ENCODE measurements at regions not wholly inside any gene's neighbourhood (a gene's known extent, or its start where the extent isn't known, plus 50 kb on each side); places are given as distances from the start of the nearest gene placed in this dataset.
"Not testable (repeated sequence)": the region's sequence is repeated elsewhere in the genome, so short reads cannot be mapped to it uniquely, and the experiment has no call there.

DNA sequence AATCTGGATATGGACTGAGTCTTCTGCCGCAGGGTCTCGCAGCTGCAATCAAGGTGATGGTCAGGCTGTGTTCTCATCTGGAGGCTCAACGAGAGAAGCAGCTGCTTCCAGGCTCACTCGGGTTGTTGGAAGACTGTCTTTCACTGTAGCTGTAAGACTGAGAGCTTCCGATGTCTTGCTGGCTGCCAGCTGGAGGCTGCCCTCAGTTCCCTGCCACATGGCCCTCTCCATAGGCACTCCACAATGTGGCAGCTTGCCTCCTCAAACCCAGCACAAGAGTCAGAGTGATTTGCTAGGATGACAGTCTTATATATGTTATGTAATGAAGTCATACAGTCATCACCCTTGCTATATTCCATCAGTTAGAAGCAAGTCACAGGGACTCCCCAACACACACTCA is 290.5 kb upstream of the CDYL start:
- H4K20me1 ChIP-seq, result no peaks in the 10 kb centered on the region
- no peak overlapping the region for H3K27ac ChIP-seq
- H3K4me2 ChIP-seq, result no peak overlapping the region
- no peaks in the 10 kb centered on the region for H3K27me3 ChIP-seq
- no peak overlapping the region for H3K4me3 ChIP-seq
- peaks cover 0 to 4% (median 0%) of the 10 kb centered on the region in 11 experiments; a peak in 1 of 22 replicates for H3K36me3 ChIP-seq
- H3K9ac ChIP-seq, result no peak overlapping the region
- no peak for TF ChIP-seq Cebpa-rat (IDR thresholded peaks at IDR 0.05)
- peaks cover 49 to 90% (median 79%) of the 10 kb centered on the region in 11 experiments for H3K9me3 ChIP-seq (replicated peaks in 1 of 11)
- H3K4me1 ChIP-seq, result peaks cover 0 to 7% (median 5%) of the 10 kb centered on the region in 10 experiments; a peak in 7 of 20 replicates

GRCh38 chr6:4482461-4482860 is 293.7 kb upstream of the CDYL start:
- H3K9me3 ChIP-seq (replicated peaks in 1 of 11), result peaks cover 22 to 57% (median 46%) of the 10 kb centered on the region in 11 experiments
- H3K4me2 ChIP-seq, result peak overlapping the region in 3 of 11 experiments; percentile 2 to 31 (median 23); a peak in 3 of 22 replicates
- no peak overlapping the region for H3K9ac ChIP-seq
- peak overlapping the region in 1 of 10 experiments; percentile 19; a peak in 1 of 20 replicates for H3K4me3 ChIP-seq
- H3K36me3 ChIP-seq, result no peaks in the 10 kb centered on the region
- no peaks in the 10 kb centered on the region for H4K20me1 ChIP-seq
- TF ChIP-seq Cebpa-rat (IDR thresholded peaks at IDR 0.05), result no peak
- no peaks in the 10 kb centered on the region for H3K27me3 ChIP-seq
- H3K4me1 ChIP-seq, result peaks cover 0 to 7% (median 5%) of the 10 kb centered on the region in 10 experiments; a peak in 7 of 20 replicates
- no peak overlapping the region for H3K27ac ChIP-seq

GRCh38 chr6:4480788-4481735 is 295.1 kb upstream of the CDYL start:
- no peaks in the 10 kb centered on the region for H3K27me3 ChIP-seq
- TF ChIP-seq Cebpa-rat (IDR thresholded peaks at IDR 0.05), result no peak
- H3K9ac ChIP-seq, result no peak overlapping the region
- H3K36me3 ChIP-seq, result no peaks in the 10 kb centered on the region
- H3K4me3 ChIP-seq, result no peak overlapping the region
- peaks cover 11 to 43% (median 34%) of the 10 kb centered on the region in 11 experiments for H3K9me3 ChIP-seq (replicated peaks in 1 of 11)
- no peak overlapping the region for H3K4me2 ChIP-seq
- no peaks in the 10 kb centered on the region for H4K20me1 ChIP-seq
- no peak overlapping the region for H3K27ac ChIP-seq
- peaks cover 0 to 7% (median 5%) of the 10 kb centered on the region in 10 experiments; a peak in 7 of 20 replicates for H3K4me1 ChIP-seq

- H3K9ac ChIP-seq, result no peak overlapping the region
- TF ChIP-seq Cebpa-rat (IDR thresholded peaks at IDR 0.05), result no peak
- H3K27ac ChIP-seq, result no peak overlapping the region
- H3K4me3 ChIP-seq, result no peak overlapping the region
- H3K4me1 ChIP-seq, result peaks cover 0 to 7% (median 5%) of the 10 kb centered on the region in 10 experiments; a peak in 7 of 20 replicates
- H3K27me3 ChIP-seq, result no peaks in the 10 kb centered on the region
- H3K9me3 ChIP-seq (replicated peaks in 1 of 11), result peaks cover 12 to 17% (median 14%) of the 10 kb centered on the region in 11 experiments
- no peak overlapping the region for H3K4me2 ChIP-seq
- H4K20me1 ChIP-seq, result no peaks in the 10 kb centered on the region
- H3K36me3 ChIP-seq, result no peaks in the 10 kb centered on the region
Observed at GRCh38 chr6:4478098-4478497, 298.1 kb upstream of the CDYL start.

GRCh38 chr6:4474810-4475209 is 301.4 kb upstream of the CDYL start:
- Histone ChIP-seq H3K4me2 (no peak overlapping the region), H3K9me3 (replicated peaks in 1 of 11) (peaks cover 32 to 36% (median 34%) of the 10 kb centered on the region in 11 experiments)

DNA sequence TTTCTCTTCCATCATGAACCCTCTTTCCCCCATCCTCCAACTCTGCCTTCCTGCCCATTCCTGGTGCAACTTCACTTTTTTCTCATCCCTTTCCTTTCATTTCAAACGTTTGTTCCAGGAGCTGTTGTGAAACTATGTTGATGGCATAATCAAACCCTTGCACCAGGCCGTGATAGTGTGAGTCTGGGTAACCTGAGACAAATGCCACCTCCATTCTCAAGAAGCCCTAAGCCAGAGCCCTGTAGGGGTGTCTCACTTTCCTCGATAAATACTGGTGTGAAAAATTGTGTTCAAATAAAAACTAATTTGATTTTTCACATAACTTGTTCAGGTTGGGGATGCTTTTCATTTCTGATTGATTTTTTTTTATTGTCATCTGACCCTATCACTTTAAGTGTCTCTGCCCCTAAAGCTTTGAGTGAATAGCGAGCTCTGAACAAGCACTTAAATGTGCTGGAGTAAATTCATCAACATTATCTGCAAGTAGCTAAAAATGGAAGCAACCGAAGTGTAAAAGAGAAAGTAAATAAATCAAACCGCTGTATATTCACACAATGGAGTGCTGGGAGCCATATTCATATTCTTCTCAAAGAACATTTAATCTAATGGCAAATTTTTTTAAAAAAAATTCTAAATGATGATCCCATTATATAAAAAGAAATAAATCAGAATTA is 303.1 kb upstream of the CDYL start:
- Histone ChIP-seq H3K4me2 (no peak overlapping the region), H3K36me3 (peaks cover 0 to 5% (median 0%) of the 10 kb centered on the region in 11 experiments; a peak in 2 of 22 replicates), H3K27me3 (no peaks in the 10 kb centered on the region), H3K9me3 (replicated peaks in 1 of 11) (peaks cover 32 to 43% (median 39%) of the 10 kb centered on the region in 11 experiments), H3K27ac (no peak overlapping the region), H4K20me1 (no peaks in the 10 kb centered on the region), H3K4me1 (no peaks in the 10 kb centered on the region), H3K9ac (no peak overlapping the region), H3K4me3 (no peak overlapping the region)
- no peak for TF ChIP-seq Cebpa-rat (IDR thresholded peaks at IDR 0.05)

More at GRCh38 chr6:4474810-4475209, 301.4 kb upstream of the CDYL start:
- Histone ChIP-seq H3K27ac (no peak overlapping the region), H3K36me3 (peaks cover 0 to 5% (median 0%) of the 10 kb centered on the region in 11 experiments; a peak in 2 of 22 replicates), H3K27me3 (no peaks in the 10 kb centered on the region), H3K4me3 (no peak overlapping the region), H3K4me1 (no peaks in the 10 kb centered on the region), H3K9ac (no peak overlapping the region), H4K20me1 (no peaks in the 10 kb centered on the region)
- TF ChIP-seq Cebpa-rat (IDR thresholded peaks at IDR 0.05), result no peak

- Histone ChIP-seq H3K4me1 (no peaks in the 10 kb centered on the region), H3K36me3 (peaks cover 0 to 5% (median 0%) of the 10 kb centered on the region in 11 experiments; a peak in 2 of 22 replicates), H3K4me3 (no peak overlapping the region), H4K20me1 (no peaks in the 10 kb centered on the region), H3K9ac (no peak overlapping the region), H3K4me2 (no peak overlapping the region), H3K27ac (no peak overlapping the region), H3K27me3 (no peaks in the 10 kb centered on the region), H3K9me3 (replicated peaks in 1 of 11) (peaks cover 32 to 43% (median 39%) of the 10 kb centered on the region in 11 experiments)
- no peak for TF ChIP-seq Cebpa-rat (IDR thresholded peaks at IDR 0.05)
Observed at GRCh38 chr6:4472222-4472621, 304.0 kb upstream of the CDYL start.

- not testable (repeated sequence) for H3K27ac ChIP-seq, H3K9ac ChIP-seq, H3K27me3 ChIP-seq, H4K20me1 ChIP-seq, H3K4me1 ChIP-seq, H3K4me2 ChIP-seq, H3K4me3 ChIP-seq, H3K36me3 ChIP-seq
- H3K9me3 ChIP-seq (replicated peaks in 1 of 11), result peaks cover 32 to 43% (median 39%) of the 10 kb centered on the region in 11 experiments
Observed at GRCh38 chr6:4471515-4471914, 304.7 kb upstream of the CDYL start.

DNA sequence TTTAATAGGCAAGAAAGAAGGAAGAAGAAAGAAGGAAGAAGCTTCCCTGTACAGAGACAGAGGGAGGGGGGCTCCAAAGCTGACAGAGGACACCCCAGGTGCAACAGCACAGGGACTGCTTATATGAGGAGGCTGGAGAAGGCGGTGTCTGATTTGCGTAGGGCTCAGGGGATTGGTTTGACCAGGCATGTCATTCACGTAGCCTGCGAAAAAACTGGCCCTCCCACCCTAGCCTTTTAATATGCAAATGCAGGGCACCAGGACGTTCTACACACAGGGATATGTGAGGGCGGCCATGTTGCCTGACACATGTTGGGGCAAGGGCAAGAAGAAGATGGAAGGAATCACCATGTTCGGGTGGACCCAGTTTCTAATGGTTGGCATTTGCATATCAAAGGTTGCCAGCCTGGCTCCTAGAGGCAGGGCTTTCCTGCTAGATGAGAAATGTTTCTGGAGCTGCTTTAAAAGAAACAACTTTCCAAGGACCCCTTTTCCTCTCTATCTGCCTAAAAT is 305.4 kb upstream of the CDYL start:
- H3K27ac ChIP-seq, result no peak overlapping the region
- no peaks in the 10 kb centered on the region for H3K4me1 ChIP-seq
- no peaks in the 10 kb centered on the region for H4K20me1 ChIP-seq
- H3K27me3 ChIP-seq, result no peaks in the 10 kb centered on the region
- H3K9ac ChIP-seq, result no peak overlapping the region
- no peak overlapping the region for H3K4me2 ChIP-seq
- TF ChIP-seq Cebpa-rat (IDR thresholded peaks at IDR 0.05), result no peak
- no peak overlapping the region for H3K4me3 ChIP-seq
- H3K36me3 ChIP-seq, result peaks cover 0 to 5% (median 0%) of the 10 kb centered on the region in 11 experiments; a peak in 2 of 22 replicates
- H3K9me3 ChIP-seq (replicated peaks in 1 of 11), result peaks cover 32 to 43% (median 39%) of the 10 kb centered on the region in 11 experiments

Measured in BLaER1 treated with 17β-estradiol and CSF1 and Interleukin-3, amounts not matched to agents 10 nM and 100 nM (cell line).